GM12872 (cell line): ENCODE measurements at regions not wholly inside any gene's neighbourhood (a gene's known extent, or its start where the extent isn't known, plus 50 kb on each side); places are given as distances from the start of the nearest gene placed in this dataset.

ENCODE experiments used
- CTCF ChIP-seq: IDR thresholded peaks from 3 replicates; pipeline ENCODE4 v1.5.1; 2011; ENCODE audit warnings: low read depth, mild to moderate bottlenecking, low read length, moderate library complexity; ENCODE audit not compliant: insufficient read depth

GRCh38 chr18:1053331-1054315, 149.0 kb downstream of the ADCYAP1 start:
- no peak for TF ChIP-seq CTCF

- no peak for TF ChIP-seq CTCF
Observed at GRCh38 chr18:1056404-1056803, 151.7 kb downstream of the ADCYAP1 start.

GRCh38 chr18:1057367-1057766, 152.7 kb downstream of the ADCYAP1 start:
- no peak for TF ChIP-seq CTCF

- 0 out of 3 replicates have a peak, but pooled peaks have one; percentile 12 for TF ChIP-seq CTCF
Observed at GRCh38 chr18:1062588-1062987, 157.9 kb downstream of the ADCYAP1 start.

- no peak for TF ChIP-seq CTCF
Observed at GRCh38 chr18:1075322-1075721, 170.7 kb downstream of the ADCYAP1 start.

- no peak for TF ChIP-seq CTCF
Observed at GRCh38 chr18:1075876-1076275, 171.2 kb downstream of the ADCYAP1 start.

- TF ChIP-seq CTCF, result no peak
Observed at GRCh38 chr18:1078301-1078700, 173.6 kb downstream of the ADCYAP1 start.
